AG04449 (cell line): ENCODE measurements at regions not wholly inside any gene's neighbourhood (a gene's known extent, or its start where the extent isn't known, plus 50 kb on each side); places are given as distances from the start of the nearest gene placed in this dataset.

Experiments
- CTCF ChIA-PET: fragments of 350-600 bp; formaldehyde crosslinking; extraction: SDS; loops from one replicate; lab custom pipeline; 2021; ENCODE audit warnings: antibody characterized with exemption; lab: Yijun Ruan, JAX
- POLR2A ChIA-PET: fragments of 400-600, 350-600 bp; formaldehyde crosslinking; extraction: SDS; loops from one replicate; lab custom pipeline; 2020; ENCODE audit warnings: antibody characterized with exemption, inconsistent platforms; lab: Yijun Ruan, JAX
- DNase-seq: peaks from one replicate; pipeline ENCODE4 v3.0.0-alpha.2; 2010; ENCODE audit warnings: low read depth, low spot score
- H3K4me3 ChIP-seq: 2 replicates; pipeline ENCODE4 v1.5.1; 2011; ENCODE audit warnings: low read depth, mild to moderate bottlenecking, control low read depth, low read length
- TF ChIP-seq, protein P1 (sequence below): IDR thresholded peaks from one replicate; pipeline ENCODE4 v1.5.1; 2011; ENCODE audit warnings: mild to moderate bottlenecking, moderate library complexity, low read length, control low read depth, inconsistent platforms; ENCODE audit not compliant: insufficient read depth; ENCODE audit errors: missing control alignments

- ChIA-PET CTCF (no interaction called here), POLR2A (no interaction called here)
- H3K4me3 ChIP-seq, result no peak overlapping the region
- DNase-seq, result no peak
- TF ChIP-seq, protein P1, sequence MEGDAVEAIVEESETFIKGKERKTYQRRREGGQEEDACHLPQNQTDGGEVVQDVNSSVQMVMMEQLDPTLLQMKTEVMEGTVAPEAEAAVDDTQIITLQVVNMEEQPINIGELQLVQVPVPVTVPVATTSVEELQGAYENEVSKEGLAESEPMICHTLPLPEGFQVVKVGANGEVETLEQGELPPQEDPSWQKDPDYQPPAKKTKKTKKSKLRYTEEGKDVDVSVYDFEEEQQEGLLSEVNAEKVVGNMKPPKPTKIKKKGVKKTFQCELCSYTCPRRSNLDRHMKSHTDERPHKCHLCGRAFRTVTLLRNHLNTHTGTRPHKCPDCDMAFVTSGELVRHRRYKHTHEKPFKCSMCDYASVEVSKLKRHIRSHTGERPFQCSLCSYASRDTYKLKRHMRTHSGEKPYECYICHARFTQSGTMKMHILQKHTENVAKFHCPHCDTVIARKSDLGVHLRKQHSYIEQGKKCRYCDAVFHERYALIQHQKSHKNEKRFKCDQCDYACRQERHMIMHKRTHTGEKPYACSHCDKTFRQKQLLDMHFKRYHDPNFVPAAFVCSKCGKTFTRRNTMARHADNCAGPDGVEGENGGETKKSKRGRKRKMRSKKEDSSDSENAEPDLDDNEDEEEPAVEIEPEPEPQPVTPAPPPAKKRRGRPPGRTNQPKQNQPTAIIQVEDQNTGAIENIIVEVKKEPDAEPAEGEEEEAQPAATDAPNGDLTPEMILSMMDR, result no peak
Measured at GRCh38 chr1:47592296-47593012, 154.6 kb downstream of the FOXD2 start.

DNA sequence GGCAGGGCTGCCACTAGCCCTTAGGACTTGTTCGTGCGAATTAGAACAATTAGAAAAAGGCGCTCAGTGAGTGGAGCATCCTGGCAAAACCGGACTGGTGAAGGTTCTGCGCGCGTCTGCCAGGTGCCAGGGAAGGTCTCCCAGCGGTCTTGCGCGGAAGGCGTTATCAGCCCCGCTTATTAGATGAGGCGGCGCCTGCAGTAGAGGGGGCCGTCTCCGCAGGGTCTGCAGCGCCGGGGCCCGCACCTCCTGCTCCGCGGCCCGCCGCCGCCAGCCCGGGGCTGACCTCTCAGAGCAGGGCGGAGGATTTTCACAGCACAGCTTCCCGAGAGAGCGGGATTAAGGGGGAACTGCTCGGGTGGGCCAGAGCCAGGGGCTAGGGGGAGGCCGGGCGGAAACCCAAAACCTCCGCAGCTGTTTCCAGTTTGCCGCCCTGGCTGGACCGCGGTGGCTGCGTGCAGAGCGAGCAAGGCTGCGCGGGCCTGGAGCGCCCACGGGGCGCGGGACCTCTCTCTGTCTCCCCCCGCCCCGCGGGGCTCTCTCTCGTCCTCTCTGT, 155.2 kb downstream of the FOXD2 start:
- no peak overlapping the region for H3K4me3 ChIP-seq
- no peak for DNase-seq
- TF ChIP-seq, protein P1, result no peak
- POLR2A ChIA-PET, result no interaction called here
- CTCF ChIA-PET, result no interaction called here

- TF ChIP-seq, protein P1, result no peak
- DNase-seq, result no peak
- no peak overlapping the region for H3K4me3 ChIP-seq
- ChIA-PET POLR2A (no interaction called here), CTCF (no interaction called here)
Measured at GRCh38 chr1:47593598-47594285, 155.9 kb downstream of the FOXD2 start.

DNA sequence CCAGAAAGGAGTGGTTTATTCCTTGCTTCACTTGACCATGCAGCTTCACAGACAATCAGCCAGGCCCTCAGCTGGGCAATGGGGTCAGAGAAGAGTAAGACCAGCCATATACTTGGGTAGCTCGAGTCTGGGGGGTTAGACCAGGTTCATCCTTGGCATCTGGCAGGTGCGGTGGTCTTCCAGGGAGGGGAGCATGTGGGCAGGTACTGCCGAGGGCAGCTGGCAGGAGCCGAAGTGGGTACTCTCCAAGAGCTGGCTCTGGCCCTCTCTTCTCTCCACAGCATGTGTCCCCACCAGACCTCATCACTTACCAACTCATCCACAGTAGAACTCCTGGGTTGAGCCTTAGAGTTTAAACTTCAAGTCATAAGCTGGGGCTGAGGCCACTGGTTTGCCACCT, 156.8 kb downstream of the FOXD2 start:
- no peak for DNase-seq
- ChIA-PET CTCF (no interaction called here), POLR2A (no interaction called here)
- TF ChIP-seq, protein P1, result no peak
- no peak overlapping the region for H3K4me3 ChIP-seq

- no peak for DNase-seq
- TF ChIP-seq, protein P1, result no peak
- ChIA-PET CTCF (no interaction called here), POLR2A (no interaction called here)
- no peak overlapping the region for H3K4me3 ChIP-seq
Measured at GRCh38 chr1:47596328-47596727, 158.5 kb downstream of the FOXD2 start.

- ChIA-PET POLR2A (no interaction called here), CTCF (no interaction called here)
- TF ChIP-seq, protein P1, result no peak
- no peak for DNase-seq
- no peak overlapping the region for H3K4me3 ChIP-seq
Measured at GRCh38 chr1:47598357-47598756, 160.5 kb downstream of the FOXD2 start.
